HG03108 (cell line): ENCODE measurements at regions not wholly inside any gene's neighbourhood (a gene's known extent, or its start where the extent isn't known, plus 50 kb on each side); places are given as distances from the start of the nearest gene placed in this dataset.
"Not testable (repeated sequence)": the region's sequence is repeated elsewhere in the genome, so short reads cannot be mapped to it uniquely, and the experiment has no call there.

Source experiments
- ATAC-seq: cut with Tn5 transposase; IDR thresholded peaks from one replicate; pipeline ENCODE4 v1.9.1; 2021; ENCODE audit warnings: moderate library complexity; ENCODE audit not compliant: unreplicated experiment

- ATAC-seq, result no peak
These were observed 163.7 kb upstream of the TNRC6C start for GRCh38 chr17:77794846-77795245.

DNA sequence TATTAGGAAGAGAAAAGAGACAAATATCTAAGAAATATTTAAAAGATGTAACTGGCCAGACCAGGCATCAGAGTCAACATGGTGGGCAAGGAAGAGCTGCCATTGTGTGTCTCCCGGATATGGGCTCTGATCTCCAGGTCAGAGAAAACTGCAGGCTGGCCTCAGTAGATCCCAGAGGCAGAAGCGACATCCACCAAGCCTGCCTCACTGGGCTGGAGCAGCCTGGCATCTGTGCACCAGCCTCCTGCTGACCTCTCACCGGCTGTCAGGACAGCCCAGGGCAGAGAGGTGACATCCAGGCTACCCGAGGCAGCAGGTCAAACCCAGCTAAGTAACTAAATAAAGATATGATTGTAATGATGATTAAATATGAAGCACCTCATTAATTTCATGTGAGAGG is 162.8 kb upstream of the TNRC6C start:
- ATAC-seq, result no peak

GRCh38 chr17:77796176-77796860 is 162.2 kb upstream of the TNRC6C start:
- ATAC-seq, result no peak

DNA sequence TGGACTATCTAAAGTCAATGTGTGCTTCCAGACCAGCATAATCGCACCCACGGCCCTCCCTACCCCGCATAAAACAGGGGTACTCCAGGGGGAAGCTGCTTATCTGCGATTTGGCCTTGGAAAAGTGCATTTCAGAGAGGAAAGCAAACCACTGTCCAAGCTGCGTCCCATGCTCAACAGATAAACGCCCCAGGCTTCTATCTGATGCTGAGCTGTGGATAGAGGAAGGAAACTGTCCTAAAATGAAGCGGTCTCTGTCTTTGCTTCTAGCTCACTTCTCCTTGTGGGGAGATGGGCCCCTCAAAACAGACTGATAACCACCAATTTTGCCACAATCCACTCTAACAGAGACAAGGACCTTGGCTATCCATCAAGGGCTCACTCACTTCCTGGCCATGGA is 160.5 kb upstream of the TNRC6C start:
- no peak for ATAC-seq

GRCh38 chr17:77798481-77798880 is 160.0 kb upstream of the TNRC6C start:
- no peak for ATAC-seq

DNA sequence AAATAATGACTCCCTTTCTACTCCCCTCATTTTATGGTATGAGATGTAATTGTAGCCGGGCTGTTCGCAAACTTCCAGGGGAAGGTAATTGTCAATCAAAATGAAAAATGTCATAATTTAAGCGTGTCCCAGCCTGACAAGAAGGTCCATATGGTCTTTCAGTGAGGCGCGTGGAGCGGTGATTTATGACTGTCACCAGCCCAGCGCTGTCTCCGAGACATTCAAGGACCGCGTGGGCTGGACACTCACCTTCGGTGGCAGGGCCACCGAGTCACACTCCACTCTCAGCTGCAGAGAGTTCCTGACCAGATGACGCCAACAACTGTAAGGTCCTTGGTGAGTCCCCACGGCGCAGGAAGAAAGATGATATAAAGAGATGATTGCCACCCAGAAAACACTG is 157.7 kb upstream of the TNRC6C start:
- ATAC-seq, result no peak

DNA sequence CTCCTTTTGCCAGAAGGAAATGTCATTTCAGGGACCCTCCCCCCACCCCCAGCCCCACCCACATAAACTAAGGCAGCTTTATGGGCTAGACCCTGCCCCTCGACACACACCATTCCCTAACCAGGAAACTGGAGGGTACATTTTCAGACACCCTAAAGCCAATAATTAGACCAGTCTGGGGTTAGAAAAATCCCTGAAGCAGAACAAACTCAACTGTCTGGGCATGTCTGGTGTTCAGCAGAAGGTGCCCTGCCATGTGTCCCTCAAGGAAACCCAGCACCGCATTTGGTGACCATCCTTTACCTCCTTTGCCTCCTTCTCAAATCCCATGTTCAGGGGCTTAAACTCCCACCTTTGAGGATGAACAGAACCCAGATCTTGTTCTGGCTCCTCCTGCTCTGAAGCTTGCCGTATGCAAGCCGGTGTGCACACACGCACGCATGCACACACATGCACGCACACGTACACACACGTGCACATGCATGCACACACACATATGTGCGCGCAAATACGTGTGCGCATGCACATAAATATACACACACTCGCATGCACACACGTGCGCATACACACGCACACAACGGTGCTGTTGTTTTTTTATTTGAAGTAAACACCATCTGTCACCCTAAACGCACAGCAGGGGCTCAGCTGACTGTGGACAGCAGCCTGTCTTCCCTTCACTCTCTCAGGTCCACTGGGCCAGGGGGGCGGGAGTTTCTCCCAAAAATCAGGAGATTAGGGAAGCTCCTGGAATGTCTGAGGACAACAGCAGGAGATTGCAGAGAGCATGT is 156.8 kb upstream of the TNRC6C start:
- ATAC-seq, result no peak

DNA sequence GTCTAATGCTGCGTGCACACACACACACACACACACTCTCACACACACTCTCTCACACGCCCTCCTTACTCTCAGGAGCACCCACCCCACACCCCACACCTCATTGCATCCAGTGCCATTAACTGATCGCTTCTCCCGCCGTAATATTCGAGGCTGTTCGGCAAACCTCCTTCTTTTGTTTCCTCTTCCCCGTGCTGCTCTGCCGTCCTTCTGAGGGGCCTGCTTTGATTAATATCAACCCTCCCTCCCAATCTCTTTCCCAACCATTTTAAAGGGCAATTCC is 156.2 kb upstream of the TNRC6C start:
- no peak for ATAC-seq

- no peak for ATAC-seq
These were observed 155.7 kb upstream of the TNRC6C start for GRCh38 chr17:77802811-77803220.

DNA sequence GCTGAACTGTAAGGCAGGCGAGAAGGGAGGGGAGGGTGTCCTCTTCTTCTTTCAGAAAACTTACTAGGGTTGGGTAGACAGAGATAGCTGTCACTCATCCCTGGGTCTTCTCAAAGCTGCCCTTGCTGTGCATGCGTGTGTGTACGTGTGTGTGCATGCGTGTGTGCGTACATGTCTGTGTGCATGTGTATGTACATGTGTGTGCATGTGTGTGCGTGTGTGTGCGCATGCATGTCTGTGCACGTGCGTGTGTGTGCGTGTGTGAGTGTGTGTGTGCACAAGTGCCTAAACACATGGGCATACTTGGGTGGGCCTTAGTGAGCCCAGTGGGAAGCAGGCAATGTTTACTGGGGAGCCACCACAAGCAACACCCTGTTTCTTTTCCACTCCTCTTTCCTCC is 154.8 kb upstream of the TNRC6C start:
- ATAC-seq, result no peak

GRCh38 chr17:77804796-77805426 is 153.6 kb upstream of the TNRC6C start:
- no peak for ATAC-seq

GRCh38 chr17:77805970-77806369 is 152.5 kb upstream of the TNRC6C start:
- ATAC-seq, result not testable (repeated sequence)

DNA sequence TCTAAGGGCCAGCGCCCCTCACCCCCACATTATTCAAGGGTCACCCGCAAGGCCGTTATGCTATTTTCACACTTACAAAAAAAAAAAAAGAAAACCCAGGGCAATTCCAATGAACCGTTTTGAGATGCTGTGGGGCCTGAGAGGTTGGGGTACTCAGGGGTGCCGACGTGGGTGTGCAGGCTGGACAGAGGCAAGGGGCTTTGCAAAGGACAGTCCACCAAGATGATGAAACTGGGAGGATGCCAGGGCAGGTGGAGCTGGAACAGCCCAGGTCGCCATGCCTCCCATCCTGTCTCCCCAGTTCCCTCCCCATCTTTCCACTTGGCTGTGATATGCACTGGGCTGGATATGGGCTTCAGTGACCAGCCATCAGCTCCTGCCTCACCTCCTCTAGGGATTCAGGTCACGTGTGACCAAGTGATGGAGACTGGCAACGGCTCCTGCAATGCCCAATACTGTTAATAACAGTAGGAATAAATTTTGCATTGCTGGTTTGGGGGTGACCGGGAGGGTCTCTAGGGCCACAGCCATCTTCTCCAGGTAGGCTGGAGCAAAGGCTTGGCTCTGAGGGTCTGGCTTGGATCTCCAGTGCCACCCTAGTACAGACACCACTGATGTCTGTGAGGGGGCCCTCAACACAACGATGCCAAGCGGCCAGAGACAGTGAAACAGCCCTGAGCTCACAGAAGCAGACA is 151.3 kb upstream of the TNRC6C start:
- ATAC-seq, result no peak

GRCh38 chr17:77807746-77808441 is 150.6 kb upstream of the TNRC6C start:
- no peak for ATAC-seq

- no peak for ATAC-seq
These were observed 149.6 kb upstream of the TNRC6C start for GRCh38 chr17:77808686-77809425.

DNA sequence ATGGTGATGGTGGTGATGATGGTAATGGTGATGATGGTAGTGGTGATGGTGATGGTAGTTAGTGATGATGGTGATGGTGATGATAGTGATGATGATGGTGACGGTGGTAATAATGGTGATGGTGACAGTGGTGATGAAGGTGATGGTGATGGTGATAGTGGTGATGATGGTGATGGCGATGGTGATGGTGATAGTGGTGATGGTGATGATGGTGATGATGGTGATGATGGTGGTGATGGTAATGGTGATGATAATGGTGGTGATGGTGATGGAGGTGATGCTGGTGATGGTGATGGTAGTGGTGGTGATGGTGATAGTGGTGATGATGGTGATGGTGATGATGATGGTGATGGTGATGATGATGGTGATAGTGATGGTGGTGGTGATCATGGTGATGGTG is 148.7 kb upstream of the TNRC6C start:
- no peak for ATAC-seq

- ATAC-seq, result no peak
These were observed 148.0 kb upstream of the TNRC6C start for GRCh38 chr17:77810536-77810935.

DNA sequence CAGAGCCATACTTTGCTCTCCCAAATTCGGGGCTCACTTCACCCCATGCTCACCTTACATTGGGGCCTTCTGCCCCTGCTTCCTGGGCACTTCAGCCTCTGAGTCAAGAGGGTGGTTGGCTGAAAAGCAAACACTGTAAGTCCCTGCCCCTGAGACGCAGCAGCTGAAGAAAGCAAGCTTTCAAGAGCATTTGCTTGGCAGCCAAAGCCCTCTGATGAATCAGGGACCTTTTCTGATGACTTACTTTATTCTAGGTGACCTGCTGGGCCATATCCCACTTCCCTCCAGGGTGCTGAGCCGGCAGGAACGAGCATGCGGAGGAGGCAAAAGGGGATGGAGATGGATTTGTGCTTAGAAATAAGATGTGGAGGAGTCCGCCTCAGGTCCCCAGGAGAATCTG is 147.0 kb upstream of the TNRC6C start:
- ATAC-seq, result no peak

DNA sequence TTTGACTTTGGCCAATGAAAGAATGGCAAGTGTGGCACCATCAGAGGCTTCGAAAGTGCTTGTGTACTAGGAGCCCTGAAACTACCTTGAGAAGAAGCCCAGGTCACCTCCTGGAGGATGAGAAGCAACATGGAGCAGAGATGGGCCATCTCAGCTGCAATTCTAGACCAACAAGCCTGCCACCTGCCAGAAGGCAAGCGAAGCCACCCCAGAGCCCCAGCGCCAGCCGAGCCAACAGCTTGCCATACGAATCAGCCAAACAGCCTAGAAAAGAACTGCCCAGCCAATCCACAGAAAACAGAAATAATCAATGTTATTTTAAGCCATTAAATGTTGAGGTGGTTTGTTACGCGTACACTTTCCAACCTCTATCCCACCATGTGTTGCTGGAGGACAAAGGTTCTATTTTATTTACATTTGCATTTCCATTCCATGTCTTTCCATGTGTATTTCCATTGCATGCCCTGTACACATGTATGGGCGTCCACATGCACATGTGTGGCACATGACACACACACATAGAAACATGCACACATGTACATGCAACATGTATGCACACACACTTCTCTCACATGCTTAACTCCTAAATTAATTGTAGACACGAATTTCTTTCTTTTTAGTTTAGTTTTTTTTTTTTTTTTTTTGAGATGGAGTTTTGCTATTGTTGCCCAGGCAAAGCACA is 144.3 kb upstream of the TNRC6C start:
- no peak for ATAC-seq
